ENCODE measurements at regions not wholly inside any gene's neighbourhood (a gene's known extent, or its start where the extent isn't known, plus 50 kb on each side); places are given as distances from the start of the nearest gene placed in this dataset.
"Not testable (repeated sequence)": the region's sequence is repeated elsewhere in the genome, so short reads cannot be mapped to it uniquely, and the experiment has no call there.

GRCh38 chr5:91296674-91297143 is 86.4 kb downstream of the ARRDC3 start:
- Histone ChIP-seq H3K4me1 (ENCODE audit: control insufficient read depth, extremely low read depth, insufficient read depth, low read length) (peaks cover 4% of the 10 kb centered on the region), H2AFZ (ENCODE audit: control insufficient read depth, low read length) (no peak overlapping the region), H3K36me3 (ENCODE audit: control insufficient read depth in 2 of 2, extremely low read depth in 1 of 2, insufficient read depth in 2 of 2, low read length in 2 of 2) (no peaks in the 10 kb centered on the region)

GRCh38 chr5:91296102-91296501 is 87.0 kb downstream of the ARRDC3 start:
- H4K20me1 ChIP-seq (ENCODE audit: control insufficient read depth, extremely low read depth, insufficient read depth, low read length); FAIRE-seq; H3K36me3 ChIP-seq (ENCODE audit: control insufficient read depth in 2 of 2, extremely low read depth in 1 of 2, insufficient read depth in 2 of 2, low read length in 2 of 2); H3K79me2 ChIP-seq (ENCODE audit: control insufficient read depth, insufficient read depth, low read length); H3K9me3 ChIP-seq (ENCODE audit: control insufficient read depth, low read depth, low read length); H3K9ac ChIP-seq (ENCODE audit: control insufficient read depth, extremely low read depth, insufficient read depth, low read length); H3K9me1 ChIP-seq (ENCODE audit: control insufficient read depth, extremely low read depth, insufficient read depth, low read length); H3K27me3 ChIP-seq (ENCODE audit: control insufficient read depth, extremely low read depth, insufficient read depth, low read length); dilution Hi-C loops (cut with MboI; ENCODE audit: extremely low pct_ligation_motif_present, low sequenced_read_pairs); H3K4me3 ChIP-seq (ENCODE audit: control insufficient read depth in 2 of 3, extremely low read depth in 1 of 3, insufficient read depth in 2 of 3, low read depth in 1 of 3, low read length in 3 of 3); H2AFZ ChIP-seq (ENCODE audit: control insufficient read depth, low read length); DNase-seq (ENCODE audit: low read depth, low spot score); H3K4me1 ChIP-seq (ENCODE audit: control insufficient read depth, extremely low read depth, insufficient read depth, low read length); H3K4me2 ChIP-seq (ENCODE audit: control insufficient read depth, extremely low read depth, insufficient read depth, low read depth, low read length); H3K27ac ChIP-seq (ENCODE audit: control insufficient read depth, insufficient read depth, low read length): not testable (repeated sequence)

More at GRCh38 chr5:91296674-91297143, 86.4 kb downstream of the ARRDC3 start:
- H3K9ac ChIP-seq (ENCODE audit: control insufficient read depth, extremely low read depth, insufficient read depth, low read length) = no peak overlapping the region
- no peak for TF ChIP-seq CTCF (optimal IDR thresholded peaks at IDR 0.05 in 1 of 3, IDR thresholded peaks at IDR 0.05 in 1 of 3, conservative IDR thresholded peaks at IDR 0.05 in 1 of 3; ENCODE audit: extremely low read depth in 1 of 3, insufficient read depth in 2 of 3, low read length in 3 of 3)
- TF ChIP-seq EZH2 (IDR thresholded peaks at IDR 0.05; ENCODE audit: low read length) = no peak
- no peaks in the 10 kb centered on the region for H3K9me3 ChIP-seq (ENCODE audit: control insufficient read depth, low read depth, low read length)
- FAIRE-seq = peak; percentile 32
- dilution Hi-C loops (cut with MboI; ENCODE audit: extremely low pct_ligation_motif_present, low sequenced_read_pairs) = no loop called here
- no peak for DNase-seq (ENCODE audit: low read depth, low spot score)
- no peak overlapping the region for H3K4me2 ChIP-seq (ENCODE audit: control insufficient read depth, extremely low read depth, insufficient read depth, low read depth, low read length)
- no peak overlapping the region for H3K27ac ChIP-seq (ENCODE audit: control insufficient read depth, insufficient read depth, low read length)
- no peaks in the 10 kb centered on the region for H3K9me1 ChIP-seq (ENCODE audit: control insufficient read depth, extremely low read depth, insufficient read depth, low read length)
- no peaks in the 10 kb centered on the region for H3K79me2 ChIP-seq (ENCODE audit: control insufficient read depth, insufficient read depth, low read length)
- no peak overlapping the region for H3K4me3 ChIP-seq (ENCODE audit: control insufficient read depth in 2 of 3, extremely low read depth in 1 of 3, insufficient read depth in 2 of 3, low read depth in 1 of 3, low read length in 3 of 3)
- H4K20me1 ChIP-seq (ENCODE audit: control insufficient read depth, extremely low read depth, insufficient read depth, low read length) = no peaks in the 10 kb centered on the region
- H3K27me3 ChIP-seq (ENCODE audit: control insufficient read depth, extremely low read depth, insufficient read depth, low read length) = no peaks in the 10 kb centered on the region

- no peak overlapping the region for H3K4me2 ChIP-seq (ENCODE audit: control insufficient read depth, extremely low read depth, insufficient read depth, low read depth, low read length)
These were observed 90.0 kb downstream of the ARRDC3 start for GRCh38 chr5:91293131-91293530.

More at GRCh38 chr5:91293131-91293530, 90.0 kb downstream of the ARRDC3 start:
- Histone ChIP-seq H3K9me3 (ENCODE audit: control insufficient read depth, low read depth, low read length) (no peaks in the 10 kb centered on the region), H3K79me2 (ENCODE audit: control insufficient read depth, insufficient read depth, low read length) (no peaks in the 10 kb centered on the region), H3K36me3 (ENCODE audit: control insufficient read depth in 2 of 2, extremely low read depth in 1 of 2, insufficient read depth in 2 of 2, low read length in 2 of 2) (no peaks in the 10 kb centered on the region), H2AFZ (ENCODE audit: control insufficient read depth, low read length) (no peak overlapping the region), H3K4me3 (ENCODE audit: control insufficient read depth in 2 of 3, extremely low read depth in 1 of 3, insufficient read depth in 2 of 3, low read depth in 1 of 3, low read length in 3 of 3) (no peak overlapping the region), H3K4me1 (ENCODE audit: control insufficient read depth, extremely low read depth, insufficient read depth, low read length) (peaks cover 4% of the 10 kb centered on the region), H3K27ac (ENCODE audit: control insufficient read depth, insufficient read depth, low read length) (no peak overlapping the region), H3K9me1 (ENCODE audit: control insufficient read depth, extremely low read depth, insufficient read depth, low read length) (no peaks in the 10 kb centered on the region), H3K27me3 (ENCODE audit: control insufficient read depth, extremely low read depth, insufficient read depth, low read length) (no peaks in the 10 kb centered on the region), H3K9ac (ENCODE audit: control insufficient read depth, extremely low read depth, insufficient read depth, low read length) (no peak overlapping the region), H4K20me1 (ENCODE audit: control insufficient read depth, extremely low read depth, insufficient read depth, low read length) (no peaks in the 10 kb centered on the region)
- FAIRE-seq (no peak), DNase-seq (ENCODE audit: low read depth, low spot score) (no peak)
- dilution Hi-C loops (cut with MboI; ENCODE audit: extremely low pct_ligation_motif_present, low sequenced_read_pairs) = no loop called here
- TF ChIP-seq EZH2 (IDR thresholded peaks at IDR 0.05; ENCODE audit: low read length) (no peak), CTCF (optimal IDR thresholded peaks at IDR 0.05 in 1 of 3, IDR thresholded peaks at IDR 0.05 in 1 of 3, conservative IDR thresholded peaks at IDR 0.05 in 1 of 3; ENCODE audit: extremely low read depth in 1 of 3, insufficient read depth in 2 of 3, low read length in 3 of 3) (no peak)
